HG02571 (cell line): ENCODE measurements at regions not wholly inside any gene's neighbourhood (a gene's known extent, or its start where the extent isn't known, plus 50 kb on each side); places are given as distances from the start of the nearest gene placed in this dataset.
"Not testable (repeated sequence)": the region's sequence is repeated elsewhere in the genome, so short reads cannot be mapped to it uniquely, and the experiment has no call there.

ENCODE experiments used
- ATAC-seq: cut with Tn5 transposase; IDR thresholded peaks from one replicate; pipeline ENCODE4 v1.9.1; 2021; ENCODE audit warnings: mild to moderate bottlenecking, moderate library complexity; ENCODE audit not compliant: unreplicated experiment

DNA sequence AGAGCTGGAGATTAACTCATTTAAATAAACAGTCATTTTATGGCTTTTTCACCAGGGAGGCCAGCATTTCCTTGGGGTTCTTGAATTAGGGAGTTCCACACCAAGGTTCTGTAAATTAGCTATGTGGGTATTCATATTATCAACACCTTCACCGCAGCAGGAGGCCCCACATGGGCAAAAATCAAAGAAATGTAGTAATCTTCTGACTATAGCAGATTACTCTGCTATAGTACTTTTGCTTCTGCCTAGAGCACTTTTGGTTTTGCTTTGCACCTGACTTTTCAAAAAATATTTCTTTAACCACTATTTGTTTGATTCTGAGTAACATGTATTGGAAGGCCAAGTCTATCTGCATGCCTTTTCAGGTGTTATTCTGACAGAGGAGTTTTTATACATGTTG is 108.6 kb upstream of the POMZP3 start:
- ATAC-seq = not testable (repeated sequence)

DNA sequence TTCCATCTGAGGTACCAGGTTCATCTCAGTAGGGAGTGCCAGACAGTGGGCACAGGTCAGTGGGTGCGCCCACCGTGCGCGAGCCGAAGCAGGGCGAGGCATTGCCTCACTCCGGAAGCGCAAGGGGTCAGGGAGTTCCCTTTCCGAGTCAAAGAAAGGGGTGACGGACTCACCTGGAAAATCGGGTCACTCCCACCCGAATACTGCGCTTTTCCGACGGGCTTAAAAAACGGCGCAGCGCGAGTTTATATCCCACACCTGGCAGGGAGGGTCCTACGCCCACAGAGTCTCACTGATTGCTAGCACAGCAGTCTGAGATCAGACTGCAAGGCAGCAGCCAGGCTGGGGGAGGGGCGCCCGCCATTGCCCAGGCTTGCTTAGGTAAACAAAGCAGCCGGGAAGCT is 101.5 kb upstream of the POMZP3 start:
- ATAC-seq = not testable (repeated sequence)

GRCh38 chr7:76723928-76724327 is 96.8 kb upstream of the POMZP3 start:
- not testable (repeated sequence) for ATAC-seq

- not testable (repeated sequence) for ATAC-seq
Measured at GRCh38 chr7:76716551-76716950, 89.5 kb upstream of the POMZP3 start.

DNA sequence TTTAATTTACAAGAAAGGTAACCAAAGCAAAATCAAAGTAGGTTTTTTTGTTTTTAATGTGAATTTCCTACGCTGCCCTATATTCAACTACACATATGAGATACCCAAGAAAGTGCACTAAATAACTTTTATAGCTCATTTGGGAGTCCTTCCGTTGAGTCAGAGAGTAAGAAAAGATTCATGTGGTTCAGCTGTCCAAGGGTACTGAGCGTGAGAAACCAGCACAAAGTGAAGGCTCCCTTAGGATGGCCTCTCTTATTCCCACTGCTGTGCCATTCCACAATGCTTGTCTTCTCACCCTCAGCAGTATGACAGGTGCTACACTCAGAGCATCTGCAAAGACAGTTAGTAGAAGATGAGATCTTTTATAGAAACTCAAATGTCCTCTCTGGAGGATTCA is 85.8 kb upstream of the POMZP3 start:
- not testable (repeated sequence) for ATAC-seq

DNA sequence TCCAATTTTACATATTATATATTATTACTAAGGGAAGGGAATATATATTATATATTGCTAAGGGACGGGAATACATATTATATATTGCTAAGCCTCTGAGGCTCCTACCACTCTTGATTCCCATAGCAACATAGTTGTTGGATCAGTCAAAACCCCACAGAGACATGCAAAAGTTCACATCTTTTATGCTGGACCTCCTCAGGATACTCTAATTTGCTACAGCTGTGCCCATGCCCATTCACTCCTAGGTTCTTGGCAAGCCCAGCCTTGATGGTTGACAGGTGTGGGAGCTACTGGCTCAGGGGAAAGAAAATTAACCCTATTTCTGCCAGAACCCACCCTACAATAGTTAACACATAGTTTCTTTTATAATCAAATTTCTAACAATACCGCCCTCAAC is 84.6 kb upstream of the POMZP3 start:
- not testable (repeated sequence) for ATAC-seq

DNA sequence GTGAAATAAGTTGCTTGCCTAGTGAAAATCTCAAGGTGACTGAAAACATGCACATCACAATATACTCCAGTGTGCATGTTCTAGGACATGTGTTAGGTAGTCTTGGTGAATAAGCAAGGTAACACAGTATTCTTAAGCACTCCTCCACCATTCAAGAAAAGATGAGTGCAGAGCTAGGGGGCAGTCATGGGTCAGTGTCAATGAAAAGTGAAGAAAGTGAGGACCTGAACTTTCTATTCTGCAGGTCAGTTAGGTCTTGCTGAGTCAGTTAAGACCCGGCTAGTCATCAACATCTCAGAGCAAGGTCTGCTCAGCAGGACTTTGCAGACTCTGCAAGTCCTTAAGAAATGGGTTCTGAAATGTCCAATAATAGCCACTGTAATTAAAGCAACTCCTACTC is 82.6 kb upstream of the POMZP3 start:
- ATAC-seq = not testable (repeated sequence)

GRCh38 chr7:76708446-76708845 is 81.4 kb upstream of the POMZP3 start:
- not testable (repeated sequence) for ATAC-seq

GRCh38 chr7:76703815-76704214 is 76.7 kb upstream of the POMZP3 start:
- ATAC-seq = not testable (repeated sequence)

GRCh38 chr7:76686277-76686676 is 59.2 kb upstream of the POMZP3 start:
- ATAC-seq = not testable (repeated sequence)

GRCh38 chr7:76684737-76685136 is 57.7 kb upstream of the POMZP3 start:
- ATAC-seq = not testable (repeated sequence)

GRCh38 chr7:76683631-76684030 is 56.6 kb upstream of the POMZP3 start:
- not testable (repeated sequence) for ATAC-seq

DNA sequence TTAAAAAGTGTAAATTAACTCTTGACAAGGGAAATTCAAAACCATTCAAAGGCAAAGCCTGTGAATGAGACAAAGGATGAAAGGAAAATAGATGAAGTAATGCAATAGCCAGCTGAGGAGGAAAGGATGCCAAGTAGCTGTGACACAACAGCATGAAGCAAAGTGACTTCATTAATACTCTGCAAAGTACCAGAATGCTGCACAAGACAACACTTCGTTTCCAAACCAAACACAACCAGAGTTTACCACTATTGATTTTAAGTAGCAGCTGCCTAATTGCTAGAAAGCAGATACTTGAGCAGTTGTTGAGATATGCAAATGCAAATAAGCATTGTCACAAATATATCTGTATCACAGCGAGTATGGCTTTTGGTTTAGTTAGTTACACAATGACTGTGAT is 54.7 kb upstream of the POMZP3 start:
- ATAC-seq = not testable (repeated sequence)

GRCh38 chr7:76679174-76679573 is 52.1 kb upstream of the POMZP3 start:
- ATAC-seq = not testable (repeated sequence)

DNA sequence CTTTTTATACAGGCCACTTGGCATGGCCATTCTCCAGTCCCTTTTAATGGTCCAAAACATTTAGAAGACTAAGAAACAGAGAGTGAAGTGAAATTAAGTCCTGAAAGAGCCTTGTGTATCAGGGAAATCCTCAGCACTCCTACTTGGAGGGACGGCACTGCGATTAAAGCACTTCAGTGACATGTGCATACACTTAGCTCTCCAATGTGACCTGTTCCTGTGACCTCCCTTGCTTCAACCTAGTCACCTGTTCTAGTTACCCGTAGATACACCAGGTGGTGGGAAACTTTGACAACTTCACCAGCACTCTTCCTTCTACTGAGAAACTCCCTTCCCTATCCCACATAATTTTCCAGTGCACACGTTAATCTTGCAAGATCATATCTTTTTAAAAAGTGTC is 51.4 kb upstream of the POMZP3 start:
- ATAC-seq = not testable (repeated sequence)

- not testable (repeated sequence) for ATAC-seq
Measured at GRCh38 chr7:76676890-76677289, 49.8 kb upstream of the POMZP3 start.
